HepG2 (cell line): ENCODE measurements at regions not wholly inside any gene's neighbourhood (a gene's known extent, or its start where the extent isn't known, plus 50 kb on each side); places are given as distances from the start of the nearest gene placed in this dataset.

Experiments
- ATAC-seq: fragments of 200-7000 bp; cut with Tn5 transposase; 3 replicates; pipeline ENCODE4 v1.9.1; 2020; ENCODE audit warnings: mild to moderate bottlenecking, moderate library complexity
- BruUV-seq: library from RNA; stranded (reverse); fragments of 400-500 nt; replicated peaks from 2 replicates; lab custom pipeline; 2021; lab: Mats Ljungman, UMichigan
- CTCF ChIA-PET: fragments of 300-600 bp; formaldehyde crosslinking; extraction: SDS; loops from one replicate; lab custom pipeline; 2021; ENCODE audit warnings: low total read pairs, inconsistent platforms, low intra/inter-chr PET ratio; lab: Yijun Ruan, JAX
- POLR2A ChIA-PET: fragments of 350-600 bp; sonication (Branson Sonifier 250); formaldehyde crosslinking; loops from one replicate; lab custom pipeline; 2020; ENCODE audit warnings: antibody characterized with exemption, inconsistent platforms; lab: Yijun Ruan, JAX
- DNase-seq: peaks from one replicate; pipeline ENCODE4 v3.0.0-alpha.2; 2015; ENCODE audit warnings: low spot score
- FAIRE-seq: peaks from 3 replicates; lab custom pipeline; 2011; peaks lifted over from hg19 to GRCh38; lab: Jason Lieb, UNC
- H2AFZ ChIP-seq: one replicate; pipeline ENCODE4 v1.6.1; 2011; ENCODE audit warnings: low read length, inconsistent platforms
- H3K27ac ChIP-seq: fragments of 300-600 bp; 3 replicates; pipeline ENCODE4 v1.8.0; 2011; ENCODE audit warnings: mixed run types, mild to moderate bottlenecking, mixed read lengths, low read length, inconsistent platforms; ENCODE audit not compliant: insufficient read depth; ENCODE audit errors: extremely low read length
- H3K27me3 ChIP-seq, 2 experiments: fragments of 200-600 bp in 1 of 2; 2 replicates in 1 of 2; 3 replicates in 1 of 2; pipeline versions ENCODE4 v1.6.0 to v1.8.0; 2011; ENCODE audit warnings: low read length in 2 of 2, mild to moderate bottlenecking in 2 of 2, moderate library complexity in 2 of 2, inconsistent platforms in 1 of 2; ENCODE audit not compliant: insufficient read depth in 2 of 2, control insufficient read depth in 1 of 2
- H3K36me3 ChIP-seq, 2 experiments: fragments of 200-600 bp in 1 of 2; replicated peaks in 1 of 2; 2 replicates in 1 of 2; 3 replicates in 1 of 2; pipeline versions ENCODE4 v1.5.1 to v1.8.0; 2011; ENCODE audit warnings: low read length in 2 of 2, inconsistent platforms in 1 of 2; ENCODE audit not compliant: insufficient read depth in 2 of 2, control insufficient read depth in 1 of 2
- H3K4me1 ChIP-seq: 2 replicates; pipeline ENCODE4 v1.5.1; 2012; ENCODE audit warnings: low read length, inconsistent platforms; ENCODE audit not compliant: insufficient read depth
- H3K4me2 ChIP-seq: 2 replicates; pipeline ENCODE4 v1.6.0; 2011; ENCODE audit warnings: low read depth, low read length, inconsistent platforms
- H3K4me3 ChIP-seq, 3 experiments: fragments of 200-600 bp in 1 of 3; sonication (generic), shearing (Covaris generic) in 1 of 3; replicated peaks in 1 of 3; 2 replicates each; pipeline ENCODE4 v1.5.1; 2011 to 2016; ENCODE audit warnings: low read length in 3 of 3, inconsistent platforms in 2 of 3, low read depth in 2 of 3, mild to moderate bottlenecking in 2 of 3, control low read depth in 1 of 3, mixed read lengths in 1 of 3; ENCODE audit not compliant: insufficient read depth in 1 of 3
- H3K79me2 ChIP-seq: one replicate; pipeline ENCODE4 v1.6.1; 2011; ENCODE audit warnings: low read length, inconsistent platforms; ENCODE audit not compliant: insufficient read depth
- H3K9ac ChIP-seq: 2 replicates; pipeline ENCODE4 v1.6.0; 2011; ENCODE audit warnings: mild to moderate bottlenecking, low read depth, low read length, inconsistent platforms; ENCODE audit not compliant: insufficient read depth
- H3K9me3 ChIP-seq: 2 replicates; pipeline ENCODE4 v1.5.1; 2012; ENCODE audit warnings: mild to moderate bottlenecking, low read length
- H4K20me1 ChIP-seq: 2 replicates; pipeline ENCODE4 v1.6.0; 2011; ENCODE audit warnings: inconsistent platforms, mild to moderate bottlenecking, low read length, moderate library complexity; ENCODE audit not compliant: insufficient read depth
- ELK4 ChIP-seq: sonication (generic); formaldehyde crosslinking; IDR thresholded peaks from 2 replicates; pipeline ENCODE4 v1.9.0; 2021; ENCODE audit warnings: missing genetic modification reagents, borderline replicate concordance
- GMEB2 ChIP-seq: IDR thresholded peaks from 2 replicates; pipeline ENCODE4 v1.6.1; 2016; ENCODE audit warnings: missing biosample characterization, missing genetic modification reagents, low read depth
- KAT2B ChIP-seq: fragments of 150-350 bp; IDR thresholded peaks from 2 replicates; pipeline ENCODE4 v1.6.1; 2014; ENCODE audit warnings: low read depth, low read length, borderline replicate concordance
- KLF15 ChIP-seq: sonication (generic); formaldehyde crosslinking; IDR thresholded peaks from 2 replicates; pipeline ENCODE4 v1.8.1; 2023; ENCODE audit warnings: borderline replicate concordance, mild to moderate bottlenecking, inconsistent platforms, missing genetic modification reagents, mixed read lengths
- POGZ ChIP-seq: sonication (generic); formaldehyde crosslinking; IDR thresholded peaks from 2 replicates; pipeline ENCODE4 v1.4.0; 2020; ENCODE audit warnings: mild to moderate bottlenecking, missing genetic modification reagents
- REPIN1 ChIP-seq: sonication (generic); formaldehyde crosslinking; IDR thresholded peaks from 2 replicates; pipeline ENCODE4 v1.8.0; 2022; ENCODE audit warnings: missing genetic modification reagents, low read depth, mild to moderate bottlenecking, borderline replicate concordance
- RXRB ChIP-seq: IDR thresholded peaks from 2 replicates; pipeline ENCODE4 v1.6.1; 2016; ENCODE audit warnings: borderline replicate concordance, missing genetic modification reagents, missing compliant biosample characterization
- SP1 ChIP-seq, 2 experiments: fragments of 450-650 bp in 1 of 2; sonication (generic) in 1 of 2; formaldehyde crosslinking in 1 of 2; IDR thresholded peaks; 2 replicates each; pipeline versions ENCODE4 v1.4.0 to v1.6.1; 2016 to 2020; ENCODE audit warnings: missing genetic modification reagents in 1 of 2
- SP2 ChIP-seq: sonication (generic); formaldehyde crosslinking; IDR thresholded peaks from 2 replicates; pipeline ENCODE4 v1.5.1; 2020; ENCODE audit warnings: mild to moderate bottlenecking, missing genetic modification reagents
- ZNF337 ChIP-seq: sonication (generic); formaldehyde crosslinking; IDR thresholded peaks from 2 replicates; pipeline ENCODE4 v1.5.1; 2020; ENCODE audit warnings: missing genetic modification reagents, low read depth, mild to moderate bottlenecking, borderline replicate concordance
- ZNF446 ChIP-seq: sonication (generic); formaldehyde crosslinking; IDR thresholded peaks from 2 replicates; pipeline ENCODE4 v1.5.0; 2020; ENCODE audit warnings: mild to moderate bottlenecking, missing genetic modification reagents
- ZNF512 ChIP-seq: sonication (generic); formaldehyde crosslinking; IDR thresholded peaks from 2 replicates; pipeline ENCODE4 v1.4.0; 2020; ENCODE audit warnings: mild to moderate bottlenecking, missing genetic modification reagents
- ZNF7 ChIP-seq: IDR thresholded peaks from 2 replicates; pipeline ENCODE4 v1.6.1; 2016; ENCODE audit warnings: missing biosample characterization, missing genetic modification reagents
- ZNF770 ChIP-seq: sonication (generic); formaldehyde crosslinking; IDR thresholded peaks from 2 replicates; pipeline ENCODE4 v1.5.0; 2020; ENCODE audit warnings: mild to moderate bottlenecking, missing genetic modification reagents
- ZNF83 ChIP-seq: sonication (generic); formaldehyde crosslinking; IDR thresholded peaks from 2 replicates; pipeline ENCODE4 v1.4.0; 2020; ENCODE audit warnings: missing genetic modification reagents, mild to moderate bottlenecking, borderline replicate concordance
- WGBS: methylation state at CpG from one replicate; pipeline ENCODE4 v1.1.6; 2017; ENCODE audit warnings: low lambda C conversion rate; 5-methylcytosine and 5-hydroxymethylcytosine counted together
- in situ Hi-C: cut with HindIII; loops from 2 replicates; pipeline ENCODE4 v1.10.0; 2017; ENCODE audit warnings: low pct_unique_long_range_greater_than_20kb; ENCODE audit not compliant: extremely low pct_ligation_motif_present
- intact Hi-C: fragments of 100-400 bp; cut with micrococcal nuclease; formaldehyde crosslinking; loops from one replicate; pipeline ENCODE4 v1.10.0; 2022; ENCODE audit not compliant: unreplicated experiment
- TF ChIP-seq, protein P1 (sequence below): IDR thresholded peaks from 2 replicates; pipeline ENCODE4 v1.6.1; 2016; ENCODE audit warnings: missing genetic modification reagents, missing compliant biosample characterization

GRCh38 chr13:67392014-67392413 lies 161.9 kb upstream of the PCDH9 start (continued):
- TF ChIP-seq REPIN1 (CRISPR knock-in tag), result no peak

GRCh38 chr13:67390462-67391086 lies 160.4 kb upstream of the PCDH9 start:
- POLR2A ChIA-PET, result no interaction called here
- BruUV-seq, result no TSS peak
- TF ChIP-seq KAT2B (no peak), ZNF83 (no peak), KLF15 (CRISPR knock-in tag) (no peak), ZNF512 (CRISPR knock-in tag) (no peak), ZNF337 (CRISPR knock-in tag) (no peak), RXRB (CRISPR knock-in tag) (no peak), GMEB2 (CRISPR knock-in tag) (no peak), SP2 (CRISPR knock-in tag) (no peak), SP1 (IDR thresholded peaks at IDR 0.05) (no peak), SP1 (CRISPR knock-in tag; IDR thresholded peaks at IDR 0.05) (no peak), ELK4 (CRISPR knock-in tag) (no peak), ZNF7 (CRISPR knock-in tag) (no peak), ZNF446 (CRISPR knock-in tag) (no peak), ZNF770 (CRISPR knock-in tag) (no peak), POGZ (CRISPR knock-in tag) (no peak)
- TF ChIP-seq, protein P1, sequence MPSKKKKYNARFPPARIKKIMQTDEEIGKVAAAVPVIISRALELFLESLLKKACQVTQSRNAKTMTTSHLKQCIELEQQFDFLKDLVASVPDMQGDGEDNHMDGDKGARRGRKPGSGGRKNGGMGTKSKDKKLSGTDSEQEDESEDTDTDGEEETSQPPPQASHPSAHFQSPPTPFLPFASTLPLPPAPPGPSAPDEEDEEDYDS (CRISPR knock-in tag), result no peak

More at GRCh38 chr13:67390462-67391086, 160.4 kb upstream of the PCDH9 start:
- Histone ChIP-seq H4K20me1 (no peaks in the 10 kb centered on the region), H3K79me2 (no peaks in the 10 kb centered on the region), H3K9me3 (no peaks in the 10 kb centered on the region), H3K27ac (no peak overlapping the region), H3K36me3 (no peaks in the 10 kb centered on the region), H3K27me3 (no peaks in the 10 kb centered on the region), H3K4me2 (no peak overlapping the region), H3K9ac (no peak overlapping the region), H3K4me3 (no peak overlapping the region), H3K4me1 (no peaks in the 10 kb centered on the region), H2AFZ (no peak overlapping the region)
- 3% methylated on average over 2 of the region's 2 CpGs for WGBS
- DNase-seq, result no peak
- FAIRE-seq, result no peak
- no peak for ATAC-seq
- in situ Hi-C loops, result no loop called here
- CTCF ChIA-PET, result no interaction called here
- intact Hi-C loops, result no loop called here
